ENCODE measurements at regions not wholly inside any gene's neighbourhood (a gene's known extent, or its start where the extent isn't known, plus 50 kb on each side); places are given as distances from the start of the nearest gene placed in this dataset.

GRCh38 chr11:10401696-10402392, 53.2 kb upstream of the AMPD3 start:
- Histone ChIP-seq H3K9me3 (ENCODE audit: control insufficient read depth, insufficient read depth, low read length) (no peaks in the 10 kb centered on the region), H3K27me3 (ENCODE audit: control insufficient read depth, low read length) (peaks cover 8% of the 10 kb centered on the region; the same call in 1 of the 2 replicates), H3K4me1 (ENCODE audit: control insufficient read depth, low read length) (peaks cover 23% of the 10 kb centered on the region), H3F3A (ENCODE audit: control insufficient read depth, insufficient read depth) (no peaks in the 10 kb centered on the region), H3K27ac (ENCODE audit: low read depth, low read length) (no peak overlapping the region), H4K20me1 (ENCODE audit: control insufficient read depth, insufficient read depth, low read depth, low read length) (no peaks in the 10 kb centered on the region), H3K4me3 (ENCODE audit: low read length) (no peak overlapping the region), H3K9me2 (replicated peaks; ENCODE audit: control insufficient read depth, low read length) (no peaks in the 10 kb centered on the region), H3K36me3 (ENCODE audit: control insufficient read depth, low read length) (no peaks in the 10 kb centered on the region), H3K4me2 (ENCODE audit: low read length) (no peak overlapping the region), H3K79me2 (ENCODE audit: control insufficient read depth, low read length) (no peaks in the 10 kb centered on the region)
- no peak for TF ChIP-seq CTCF (IDR thresholded peaks at IDR 0.05; ENCODE audit: low read depth, low read length, poor library complexity, severe bottlenecking)
- no peak for TF ChIP-seq EZH2phosphoT487 (IDR thresholded peaks at IDR 0.05; ENCODE audit: borderline replicate concordance, low read length)
